T-cell (primary cell): ENCODE measurements at regions not wholly inside any gene's neighbourhood (a gene's known extent, or its start where the extent isn't known, plus 50 kb on each side); places are given as distances from the start of the nearest gene placed in this dataset.

Experiments
- ATAC-seq, 4 experiments: fragments of 200-7000 bp in 3 of 4; fragments of 150-1000 bp in 1 of 4; cut with Tn5 transposase; replicated peaks in 1 of 4; 1 replicate in 3 of 4; 2 replicates in 1 of 4; pipeline ENCODE4 v1.10.0; 2021; ENCODE audit warnings: moderate library complexity in 3 of 4, mild to moderate bottlenecking in 2 of 4, moderate number of reproducible peaks in 1 of 4
- CTCF ChIA-PET, 2 donors: fragments of 300-600 bp; sonication (Branson Sonifier 250); formaldehyde crosslinking; loops; one replicate each; lab custom pipeline; 2022; ENCODE audit warnings: antibody characterized with exemption in 2 of 2; lab: Charles Lee
- POLR2A ChIA-PET, 2 donors: fragments of 300-600 bp; sonication (Branson Sonifier 250); formaldehyde crosslinking; loops; one replicate each; lab custom pipeline; 2022; ENCODE audit warnings: antibody characterized with exemption in 2 of 2; lab: Charles Lee
- DNase-seq, 35 experiments: peaks; one replicate each; pipeline versions ENCODE4 v3.0.0 to v3.0.0-alpha.2; 2013 to 2023
- H3K27ac ChIP-seq: one replicate; pipeline ENCODE4 v1.5.1; 2013; ENCODE audit warnings: low read length
- H3K27me3 ChIP-seq, 2 experiments: replicated peaks in 1 of 2; 1 replicate in 1 of 2; 2 replicates in 1 of 2; pipeline versions ENCODE4 v1.6.1 to v1.7.0; 2013; ENCODE audit warnings: low read length in 1 of 2, mixed read lengths in 1 of 2; ENCODE audit not compliant: control insufficient read depth in 2 of 2, insufficient read depth in 2 of 2; ENCODE audit errors: extremely low read depth in 1 of 2
- H3K36me3 ChIP-seq, 2 donors: 1 replicate in 1 of 2; 2 replicates in 1 of 2; pipeline versions ENCODE4 v1.6.1 to v1.7.0; 2013; ENCODE audit warnings: low read length in 1 of 2; ENCODE audit not compliant: control insufficient read depth in 2 of 2, insufficient read depth in 1 of 2; ENCODE audit errors: extremely low read depth in 1 of 2
- H3K4me1 ChIP-seq, 2 experiments: 1 replicate in 1 of 2; 2 replicates in 1 of 2; pipeline versions ENCODE4 v1.6.1 to v1.7.0; 2013; ENCODE audit warnings: low read length in 2 of 2, mixed read lengths in 1 of 2; ENCODE audit not compliant: insufficient read depth in 2 of 2, control insufficient read depth in 1 of 2; ENCODE audit errors: extremely low read depth in 1 of 2
- H3K4me3 ChIP-seq, 2 donors: 1 replicate in 1 of 2; 2 replicates in 1 of 2; pipeline versions ENCODE4 v1.5.1 to v1.7.0; 2013; ENCODE audit warnings: mild to moderate bottlenecking in 2 of 2, low read length in 1 of 2, moderate library complexity in 1 of 2; ENCODE audit not compliant: control insufficient read depth in 1 of 2; ENCODE audit errors: extremely low read depth in 1 of 2
- H3K9me3 ChIP-seq: 2 replicates; pipeline ENCODE4 v1.7.0; 2013
- H3K27ac Mint-ChIP-seq, 2 donors: one replicate each; pipeline ENCODE4 v1.8.0; 2020 to 2021; ENCODE audit warnings: mild to moderate bottlenecking in 2 of 2, mixed read lengths in 2 of 2
- H3K27me3 Mint-ChIP-seq, 2 donors: one replicate each; pipeline ENCODE4 v1.8.0; 2021 to 2022; ENCODE audit warnings: mixed read lengths in 2 of 2
- H3K36me3 Mint-ChIP-seq: one replicate; pipeline ENCODE4 v1.8.0; 2021; ENCODE audit warnings: mixed read lengths
- H3K4me1 Mint-ChIP-seq, 3 donors: one replicate each; pipeline ENCODE4 v1.8.0; 2020 to 2022; ENCODE audit warnings: mixed read lengths in 3 of 3, mild to moderate bottlenecking in 1 of 3
- H3K4me3 Mint-ChIP-seq, 3 donors: one replicate each; pipeline ENCODE4 v1.8.0; 2020 to 2022; ENCODE audit warnings: mild to moderate bottlenecking in 3 of 3, mixed read lengths in 3 of 3, moderate library complexity in 3 of 3
- H3K9me3 Mint-ChIP-seq, 3 donors: one replicate each; pipeline ENCODE4 v1.8.0; 2020 to 2022; ENCODE audit warnings: mixed read lengths in 3 of 3
- WGBS: methylation state at CpG from one replicate; pipeline ENCODE4 v1.1.5; 2013; ENCODE audit warnings: missing lambda C conversion rate; ENCODE audit not compliant: insufficient coverage; 5-methylcytosine and 5-hydroxymethylcytosine counted together

- Histone ChIP-seq H3K4me3 (no peak overlapping the region), H3K4me1 (no peaks in the 10 kb centered on the region), H3K27me3 (no peaks in the 10 kb centered on the region), H3K36me3 (no peaks in the 10 kb centered on the region), H3K9me3 (no peaks in the 10 kb centered on the region), H3K27ac (no peak overlapping the region)
- peaks cover 0 to 4% (median 0%) of the 10 kb centered on the region in 3 donors for H3K9me3 Mint-ChIP-seq
- H3K36me3 Mint-ChIP-seq: no peaks in the 10 kb centered on the region
- ChIA-PET POLR2A (no interaction called here), CTCF (no interaction called here)
- no peak for ATAC-seq
- H3K27me3 Mint-ChIP-seq: peaks cover 0 to 5% of the 10 kb centered on the region in 2 donors
- DNase-seq: no peak
- no peak overlapping the region for H3K4me3 Mint-ChIP-seq
- H3K4me1 Mint-ChIP-seq: no peaks in the 10 kb centered on the region
- 86% methylated on average over 3 of the region's 15 CpGs for WGBS
- no peak overlapping the region for H3K27ac Mint-ChIP-seq
Measured at GRCh38 chr10:128869101-128869749, 597.8 kb upstream of the MGMT start.

GRCh38 chr10:128870830-128871597 lies 596.0 kb upstream of the MGMT start:
- H3K4me1 ChIP-seq: no peaks in the 10 kb centered on the region
- Mint-ChIP-seq H3K4me3 (no peak overlapping the region), H3K27ac (no peak overlapping the region), H3K27me3 (peaks cover 0 to 5% of the 10 kb centered on the region in 2 donors), H3K4me1 (no peaks in the 10 kb centered on the region), H3K36me3 (no peaks in the 10 kb centered on the region), H3K9me3 (peaks cover 0 to 4% (median 0%) of the 10 kb centered on the region in 3 donors)
- DNase-seq (no peak), ATAC-seq (no peak)
- no peaks in the 10 kb centered on the region for H3K27me3 ChIP-seq
- H3K9me3 ChIP-seq: no peaks in the 10 kb centered on the region
- H3K27ac ChIP-seq: no peak overlapping the region
- ChIA-PET POLR2A (no interaction called here), CTCF (no interaction called here)
- WGBS: 74% methylated on average over 10 of the region's 11 CpGs
- no peaks in the 10 kb centered on the region for H3K36me3 ChIP-seq
- H3K4me3 ChIP-seq: no peak overlapping the region

GRCh38 chr10:128871671-128872231 lies 595.3 kb upstream of the MGMT start:
- Mint-ChIP-seq H3K9me3 (peaks cover 0 to 4% (median 0%) of the 10 kb centered on the region in 3 donors), H3K36me3 (no peaks in the 10 kb centered on the region), H3K4me3 (no peak overlapping the region), H3K27ac (no peak overlapping the region), H3K27me3 (peaks cover 0 to 5% of the 10 kb centered on the region in 2 donors), H3K4me1 (no peaks in the 10 kb centered on the region)
- Histone ChIP-seq H3K36me3 (no peaks in the 10 kb centered on the region), H3K27me3 (no peaks in the 10 kb centered on the region), H3K9me3 (no peaks in the 10 kb centered on the region), H3K4me1 (no peaks in the 10 kb centered on the region), H3K4me3 (no peak overlapping the region), H3K27ac (no peak overlapping the region)
- POLR2A ChIA-PET: no interaction called here
- CTCF ChIA-PET: no interaction called here
- ATAC-seq (no peak), DNase-seq (no peak)
- 90% methylated on average over 12 of the region's 14 CpGs for WGBS

DNA sequence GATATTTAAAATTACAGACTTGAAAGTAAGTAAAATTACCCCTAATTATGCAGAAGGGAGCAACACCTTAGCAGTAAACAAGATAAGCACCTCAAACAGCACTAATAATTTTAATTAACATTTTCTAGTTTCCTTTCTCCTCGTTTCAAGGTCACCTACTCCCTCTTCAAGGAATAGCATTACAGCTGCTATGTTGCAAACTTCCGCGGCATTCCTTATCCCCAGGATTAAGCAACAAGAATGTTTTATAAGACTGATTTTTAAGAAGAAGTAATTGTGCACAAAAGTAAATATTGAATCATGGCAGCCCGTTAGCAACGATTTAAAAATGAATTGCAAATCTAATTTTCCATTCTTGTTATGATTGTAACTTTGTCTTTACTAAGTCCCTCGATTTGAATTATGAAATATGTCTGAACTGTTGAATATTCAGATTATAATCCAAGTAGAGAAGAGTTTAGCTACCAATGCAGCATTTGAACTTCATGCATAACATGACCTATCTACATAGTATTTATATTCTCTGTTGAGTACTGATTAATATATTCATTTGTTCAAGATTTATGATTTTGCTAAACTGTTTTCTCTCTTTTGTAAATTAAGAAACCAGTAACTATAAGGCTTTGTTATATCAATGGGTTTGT lies 593.5 kb upstream of the MGMT start:
- Histone ChIP-seq H3K27me3 (no peaks in the 10 kb centered on the region), H3K9me3 (no peaks in the 10 kb centered on the region), H3K27ac (no peak overlapping the region), H3K4me1 (no peaks in the 10 kb centered on the region), H3K4me3 (no peak overlapping the region), H3K36me3 (no peaks in the 10 kb centered on the region)
- Mint-ChIP-seq H3K27me3 (peaks cover 0 to 14% of the 10 kb centered on the region in 2 donors), H3K4me3 (no peak overlapping the region), H3K36me3 (no peaks in the 10 kb centered on the region), H3K4me1 (no peaks in the 10 kb centered on the region), H3K9me3 (peaks cover 0 to 4% (median 0%) of the 10 kb centered on the region in 3 donors), H3K27ac (no peak overlapping the region)
- POLR2A ChIA-PET: no interaction called here
- CTCF ChIA-PET: no interaction called here
- no peak for DNase-seq
- ATAC-seq: no peak
- WGBS: no CpG with 5 or more reads among the region's 6 CpGs

DNA sequence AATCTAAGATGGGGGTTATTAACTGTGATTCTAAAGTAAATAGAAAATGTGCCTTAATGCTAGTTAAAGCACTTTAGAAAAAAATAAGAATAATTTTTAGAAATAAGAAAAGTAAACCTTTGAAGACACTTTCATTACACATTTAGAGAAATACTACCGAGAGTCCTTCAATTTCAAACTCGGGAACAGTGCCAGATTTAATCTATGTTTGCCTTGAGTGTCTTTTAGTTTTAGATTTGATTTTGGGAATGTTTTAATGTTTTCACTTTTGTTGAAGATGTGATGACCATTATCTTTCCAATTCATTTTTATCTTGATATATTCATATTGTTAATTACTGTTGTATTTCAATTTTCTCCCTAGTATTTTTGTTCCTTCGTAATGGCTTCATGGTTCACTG lies 592.7 kb upstream of the MGMT start:
- no peak overlapping the region for H3K27ac ChIP-seq
- CTCF ChIA-PET: no interaction called here
- H3K36me3 ChIP-seq: no peaks in the 10 kb centered on the region
- no peak overlapping the region for H3K4me3 ChIP-seq
- Mint-ChIP-seq H3K27me3 (peaks cover 0 to 14% of the 10 kb centered on the region in 2 donors), H3K4me1 (no peaks in the 10 kb centered on the region), H3K4me3 (no peak overlapping the region), H3K27ac (no peak overlapping the region), H3K36me3 (no peaks in the 10 kb centered on the region), H3K9me3 (peaks cover 0 to 4% (median 0%) of the 10 kb centered on the region in 3 donors)
- no CpG with 5 or more reads among the region's 3 CpGs for WGBS
- peaks cover 0 to under 1% of the 10 kb centered on the region in 2 experiments for H3K27me3 ChIP-seq
- no peak for DNase-seq
- no peaks in the 10 kb centered on the region for H3K9me3 ChIP-seq
- POLR2A ChIA-PET: no interaction called here
- no peak for ATAC-seq
- no peaks in the 10 kb centered on the region for H3K4me1 ChIP-seq

DNA sequence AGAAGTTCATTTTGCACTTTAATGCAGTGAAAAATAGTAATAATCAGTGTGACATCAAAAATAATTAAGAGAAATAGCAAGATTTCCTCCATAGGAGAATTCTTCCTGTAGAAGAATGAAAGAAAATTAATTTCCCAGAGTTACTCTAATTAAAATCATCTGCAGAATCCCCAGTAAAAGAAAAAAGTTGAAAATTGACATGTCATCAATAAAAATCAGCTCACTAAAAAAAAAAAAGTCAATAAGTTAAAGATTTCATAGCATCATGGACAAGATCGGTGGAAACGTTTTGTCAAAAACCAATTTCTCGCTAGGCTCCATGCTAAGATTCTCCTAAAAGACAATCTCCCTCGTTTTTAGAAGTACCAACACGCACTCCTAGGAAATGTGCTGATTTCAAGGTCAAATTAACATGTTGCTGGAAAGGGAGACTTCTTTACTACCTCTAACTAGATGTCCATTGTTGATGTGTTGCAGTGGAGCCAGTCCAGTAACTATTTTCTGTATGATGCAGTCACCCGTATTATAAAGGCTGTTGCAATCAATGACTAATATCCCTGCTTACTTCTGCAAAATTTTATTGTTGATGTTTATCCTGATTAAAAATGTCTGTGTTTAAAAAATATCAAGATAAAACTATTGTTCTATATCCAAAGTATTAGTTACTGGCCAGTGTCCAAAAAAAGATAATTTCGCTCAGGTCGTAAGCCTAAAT lies 591.9 kb upstream of the MGMT start:
- Histone ChIP-seq H3K9me3 (no peaks in the 10 kb centered on the region), H3K27me3 (peaks cover 0 to 3% of the 10 kb centered on the region in 2 experiments), H3K27ac (no peak overlapping the region), H3K36me3 (no peaks in the 10 kb centered on the region), H3K4me1 (no peaks in the 10 kb centered on the region), H3K4me3 (no peak overlapping the region)
- whole genome bisulfite sequencing: no CpG with 5 or more reads among the region's 8 CpGs
- Mint-ChIP-seq H3K4me1 (no peaks in the 10 kb centered on the region), H3K9me3 (peaks cover 0 to 4% (median 0%) of the 10 kb centered on the region in 3 donors), H3K27me3 (peaks cover 0 to 14% of the 10 kb centered on the region in 2 donors), H3K36me3 (no peaks in the 10 kb centered on the region), H3K27ac (no peak overlapping the region), H3K4me3 (no peak overlapping the region)
- ATAC-seq (no peak), DNase-seq (no peak)
- ChIA-PET POLR2A (no interaction called here), CTCF (no interaction called here)
